T-helper 2 cell treated with Interferon-gamma antibody and Interleukin-4, amounts not matched to agents 5 μg/mL and 100 μg/mL, for 36 hours (primary cell): ENCODE measurements at regions not wholly inside any gene's neighbourhood (a gene's known extent, or its start where the extent isn't known, plus 50 kb on each side); places are given as distances from the start of the nearest gene placed in this dataset.

ENCODE experiments used
- DNase-seq: peaks from one replicate; pipeline ENCODE4 v3.0.0; 2021; ENCODE audit warnings: low spot score
- H3K27ac Mint-ChIP-seq: one replicate; pipeline ENCODE4 v1.8.0; 2021; ENCODE audit warnings: mild to moderate bottlenecking, mixed read lengths
- H3K27me3 Mint-ChIP-seq: one replicate; pipeline ENCODE4 v1.8.0; 2021; ENCODE audit warnings: low read depth, mixed read lengths
- H3K36me3 Mint-ChIP-seq: one replicate; pipeline ENCODE4 v1.8.0; 2021; ENCODE audit warnings: low read depth, mixed read lengths
- H3K4me1 Mint-ChIP-seq: one replicate; pipeline ENCODE4 v1.8.0; 2021; ENCODE audit warnings: low read depth, mixed read lengths
- H3K4me3 Mint-ChIP-seq: one replicate; pipeline ENCODE4 v1.8.0; 2022; ENCODE audit warnings: mild to moderate bottlenecking, moderate library complexity, mixed read lengths
- H3K9me3 Mint-ChIP-seq: one replicate; pipeline ENCODE4 v1.8.0; 2021; ENCODE audit warnings: mixed read lengths

DNA sequence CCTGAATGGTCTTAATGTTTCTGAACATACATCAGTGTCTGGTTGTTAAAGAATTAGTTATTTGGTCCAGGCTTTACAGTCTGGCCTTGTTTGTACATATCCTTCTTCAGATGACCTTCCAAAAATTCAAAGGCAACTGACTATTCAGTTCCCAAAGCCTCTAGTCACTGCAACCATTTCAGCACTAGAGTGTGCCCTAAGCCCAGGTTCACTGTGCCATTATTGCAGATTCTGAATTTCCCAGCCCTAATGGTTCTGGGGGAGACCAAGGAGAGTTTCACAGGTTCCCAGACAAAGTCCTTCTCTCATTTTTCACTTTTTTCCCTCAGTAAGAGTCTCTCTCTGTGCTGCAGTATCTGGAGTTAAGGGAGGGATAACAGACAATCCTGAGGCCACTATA, 235.8 kb downstream of the TRAM1L1 start:
- no peak overlapping the region for H3K27ac Mint-ChIP-seq
- no peak overlapping the region for H3K4me3 Mint-ChIP-seq
- H3K4me1 Mint-ChIP-seq: no peaks in the 10 kb centered on the region
- H3K36me3 Mint-ChIP-seq: no peaks in the 10 kb centered on the region
- peaks cover 4% of the 10 kb centered on the region for H3K9me3 Mint-ChIP-seq
- DNase-seq: no peak
- no peaks in the 10 kb centered on the region for H3K27me3 Mint-ChIP-seq

DNA sequence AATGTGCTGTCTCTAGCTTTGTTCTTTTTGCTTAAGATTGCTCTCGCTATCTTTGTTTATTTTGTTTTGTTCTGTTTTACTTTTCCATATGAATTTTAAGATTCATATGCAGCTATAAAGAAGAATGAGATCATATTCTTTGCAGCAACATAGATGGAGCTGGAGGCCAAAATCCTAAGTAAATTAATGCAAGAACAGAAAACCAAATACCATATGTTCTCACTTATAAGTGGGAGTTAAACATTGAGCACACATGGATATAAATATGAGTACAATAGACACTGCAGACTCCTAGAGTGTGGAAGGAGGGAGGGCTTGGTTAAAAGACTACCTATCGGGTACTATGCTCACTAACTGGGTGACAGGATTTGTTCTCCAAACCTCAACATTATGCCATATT, 237.8 kb downstream of the TRAM1L1 start:
- Mint-ChIP-seq H3K9me3 (peaks cover 4% of the 10 kb centered on the region), H3K36me3 (no peaks in the 10 kb centered on the region), H3K27ac (no peak overlapping the region), H3K4me3 (no peak overlapping the region), H3K27me3 (no peaks in the 10 kb centered on the region), H3K4me1 (no peaks in the 10 kb centered on the region)
- no peak for DNase-seq

DNA sequence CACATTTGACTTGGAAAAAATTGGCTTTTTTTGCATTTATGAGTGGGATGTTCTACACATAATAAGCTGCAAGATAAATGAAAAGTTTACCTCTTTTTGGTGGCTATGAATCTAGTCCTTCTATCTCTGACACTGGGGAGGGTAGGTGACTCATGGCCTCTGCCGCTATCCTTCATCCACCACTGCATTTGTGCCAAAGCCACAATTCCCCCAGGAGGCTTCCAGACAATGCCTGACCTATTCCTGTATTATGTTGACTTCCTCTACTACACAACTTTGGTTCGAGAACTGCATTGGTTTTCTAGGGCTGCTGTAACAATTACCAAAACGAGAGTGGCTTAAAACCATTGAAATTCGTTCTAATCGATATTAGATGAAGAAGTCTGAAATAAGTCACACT, 245.6 kb downstream of the TRAM1L1 start:
- H3K9me3 Mint-ChIP-seq: peaks cover 7% of the 10 kb centered on the region
- H3K36me3 Mint-ChIP-seq: no peaks in the 10 kb centered on the region
- no peaks in the 10 kb centered on the region for H3K4me1 Mint-ChIP-seq
- DNase-seq: no peak
- no peaks in the 10 kb centered on the region for H3K27me3 Mint-ChIP-seq
- H3K27ac Mint-ChIP-seq: no peak overlapping the region
- H3K4me3 Mint-ChIP-seq: no peak overlapping the region

DNA sequence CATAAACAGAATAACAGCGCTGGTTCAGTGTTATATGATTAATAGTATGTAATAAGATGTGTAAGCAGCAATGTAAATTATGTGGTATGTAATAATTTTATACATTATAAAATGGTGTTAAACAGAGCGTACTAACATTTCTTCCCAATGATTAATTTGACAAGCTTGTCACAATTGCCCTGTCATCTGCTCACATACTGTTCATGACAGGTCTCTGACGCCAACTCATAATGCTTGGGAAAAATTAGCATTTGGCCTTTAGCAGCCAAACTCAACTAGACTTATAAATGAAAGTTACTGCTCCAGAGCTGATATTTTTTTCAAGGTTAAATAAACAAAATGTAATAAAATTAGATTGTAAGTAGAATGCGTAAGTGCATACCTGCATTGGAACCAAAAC, 246.8 kb downstream of the TRAM1L1 start:
- H3K27me3 Mint-ChIP-seq: no peaks in the 10 kb centered on the region
- peaks cover 13% of the 10 kb centered on the region for H3K9me3 Mint-ChIP-seq
- H3K4me1 Mint-ChIP-seq: no peaks in the 10 kb centered on the region
- no peak for DNase-seq
- H3K27ac Mint-ChIP-seq: no peak overlapping the region
- no peaks in the 10 kb centered on the region for H3K36me3 Mint-ChIP-seq
- no peak overlapping the region for H3K4me3 Mint-ChIP-seq

DNA sequence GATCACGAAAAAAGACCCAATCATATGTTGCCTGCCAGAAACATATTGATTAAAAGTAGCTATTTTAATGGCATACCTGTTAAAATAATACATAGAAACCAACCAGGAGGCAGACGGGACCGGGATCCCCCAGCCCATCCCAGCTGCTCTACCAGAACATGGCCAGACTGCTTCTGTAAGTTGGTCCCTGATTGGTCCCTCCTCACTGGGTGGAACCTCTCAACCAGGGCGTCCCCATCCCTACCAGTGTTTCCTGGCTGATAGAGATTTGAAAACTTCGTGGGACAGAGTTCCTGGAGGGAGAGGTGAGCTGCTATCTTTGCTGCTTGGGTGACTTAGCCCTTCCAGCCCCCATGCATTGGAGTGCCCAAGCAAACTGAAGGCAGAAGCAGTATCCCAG, 256.2 kb downstream of the TRAM1L1 start:
- no peaks in the 10 kb centered on the region for H3K27me3 Mint-ChIP-seq
- H3K27ac Mint-ChIP-seq: no peak overlapping the region
- peaks cover 16% of the 10 kb centered on the region for H3K9me3 Mint-ChIP-seq

DNA sequence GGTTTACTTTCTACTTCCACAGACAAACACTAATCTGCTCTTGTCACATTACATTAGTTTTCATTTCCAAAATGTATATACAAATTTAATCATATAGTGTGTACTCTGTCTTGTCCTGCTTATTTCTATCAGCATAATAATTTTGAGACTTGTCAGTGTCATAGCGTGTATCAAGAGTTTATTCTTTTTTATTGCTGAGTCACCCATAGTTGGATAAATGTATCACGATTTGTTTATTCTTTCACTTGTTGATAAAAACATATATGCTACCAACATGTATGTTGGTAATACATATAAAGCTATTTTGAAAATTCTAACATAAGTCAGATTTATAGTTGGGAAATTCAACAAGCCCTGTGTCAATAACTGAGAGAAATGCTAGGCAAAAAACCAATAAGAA, 261.2 kb downstream of the TRAM1L1 start:
- Mint-ChIP-seq H3K4me3 (no peak overlapping the region), H3K27me3 (no peaks in the 10 kb centered on the region), H3K36me3 (no peaks in the 10 kb centered on the region), H3K9me3 (peaks cover 15% of the 10 kb centered on the region), H3K4me1 (no peaks in the 10 kb centered on the region), H3K27ac (no peak overlapping the region)
- DNase-seq: no peak

More for the DNA sequence above, 256.2 kb downstream of the TRAM1L1 start:
- DNase-seq: no peak
- H3K4me1 Mint-ChIP-seq: no peaks in the 10 kb centered on the region
- no peaks in the 10 kb centered on the region for H3K36me3 Mint-ChIP-seq
- no peak overlapping the region for H3K4me3 Mint-ChIP-seq

DNA sequence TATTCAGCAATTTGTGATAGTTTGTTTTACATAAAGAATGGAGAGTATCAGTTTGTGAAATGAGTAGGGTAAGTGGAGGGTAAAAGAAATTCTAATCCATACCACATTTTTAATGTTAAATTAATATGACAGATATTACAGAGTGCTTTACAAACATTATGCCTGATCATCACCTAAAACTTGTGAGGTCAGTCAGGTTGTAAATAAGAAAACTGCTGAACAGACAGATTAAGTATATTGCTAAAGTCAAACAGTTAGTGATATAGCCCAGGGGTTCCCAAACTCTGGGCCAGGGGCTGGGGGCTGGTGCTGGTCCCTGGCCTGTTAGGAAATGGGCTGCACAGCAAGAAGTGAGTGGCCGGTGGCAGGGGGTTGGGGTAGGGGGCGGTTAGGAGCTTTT, 273.6 kb downstream of the TRAM1L1 start:
- DNase-seq: no peak
- Mint-ChIP-seq H3K27me3 (no peaks in the 10 kb centered on the region), H3K4me1 (no peaks in the 10 kb centered on the region), H3K36me3 (no peaks in the 10 kb centered on the region), H3K9me3 (no peaks in the 10 kb centered on the region), H3K27ac (no peak overlapping the region), H3K4me3 (no peak overlapping the region)

DNA sequence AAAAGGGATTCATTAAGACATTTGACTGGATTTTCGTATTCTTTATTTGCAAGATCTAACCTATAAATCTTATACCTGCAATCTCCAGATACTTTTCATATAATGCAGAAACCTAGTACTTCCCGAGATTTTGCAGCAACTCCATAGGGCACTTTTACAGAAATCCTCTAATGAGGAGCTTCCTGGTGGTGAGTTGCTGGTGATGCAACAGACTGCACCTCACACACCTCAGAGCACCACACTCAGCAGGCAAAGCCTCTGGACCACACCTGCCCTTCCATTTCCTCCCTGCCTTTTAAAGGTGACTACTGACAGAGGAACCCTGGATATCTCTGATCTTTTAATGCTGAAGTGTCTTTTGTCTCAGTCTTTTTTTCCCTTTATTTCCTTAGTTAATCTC, 289.4 kb downstream of the TRAM1L1 start:
- no peak for DNase-seq
- Mint-ChIP-seq H3K27ac (no peak overlapping the region), H3K36me3 (no peaks in the 10 kb centered on the region), H3K9me3 (no peaks in the 10 kb centered on the region), H3K4me3 (no peak overlapping the region), H3K4me1 (no peaks in the 10 kb centered on the region), H3K27me3 (no peaks in the 10 kb centered on the region)

DNA sequence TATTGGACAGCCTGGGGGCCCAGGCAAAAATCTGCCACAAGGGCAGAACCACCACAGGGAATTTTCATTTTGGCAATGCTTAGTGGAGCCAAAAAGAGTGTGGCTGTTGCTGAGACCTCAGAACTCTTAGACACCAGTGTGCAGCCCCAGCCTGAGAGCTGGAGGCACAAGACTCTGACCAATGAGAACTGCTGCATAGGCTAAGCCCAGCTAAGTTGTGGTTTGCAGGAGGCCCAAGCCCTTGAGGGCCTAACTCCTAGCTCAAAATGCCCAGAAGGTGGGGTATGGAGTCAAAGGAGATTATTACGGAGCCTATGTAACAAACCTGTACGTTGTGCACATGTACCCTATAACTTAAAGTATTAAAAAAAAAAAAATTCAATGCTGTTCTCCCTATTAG, 296.7 kb downstream of the TRAM1L1 start:
- Mint-ChIP-seq H3K4me3 (no peak overlapping the region), H3K4me1 (no peaks in the 10 kb centered on the region), H3K27me3 (no peaks in the 10 kb centered on the region), H3K36me3 (no peaks in the 10 kb centered on the region), H3K27ac (no peak overlapping the region), H3K9me3 (no peaks in the 10 kb centered on the region)
- no peak for DNase-seq

DNA sequence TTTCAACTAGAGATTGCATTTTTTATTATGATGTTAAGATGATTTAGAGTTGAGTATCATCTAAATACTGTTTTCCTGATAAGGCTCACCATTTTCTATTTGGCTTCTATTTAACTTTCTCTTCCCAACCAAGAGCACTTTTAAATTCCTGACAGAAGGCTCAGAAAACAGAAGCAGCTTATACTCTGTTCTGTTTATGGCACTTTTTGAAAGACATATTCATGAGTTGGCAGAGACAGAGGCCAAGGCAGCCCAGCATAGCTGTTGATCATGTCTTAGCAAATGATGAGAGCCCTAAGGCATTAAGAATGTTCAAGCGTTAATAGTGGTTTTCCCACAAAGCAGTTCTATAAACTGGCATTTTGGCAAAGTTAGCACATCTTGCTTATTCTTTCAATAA, 330.3 kb downstream of the TRAM1L1 start:
- no peak for DNase-seq
- Mint-ChIP-seq H3K27me3 (no peaks in the 10 kb centered on the region), H3K4me1 (no peaks in the 10 kb centered on the region), H3K27ac (no peak overlapping the region), H3K9me3 (no peaks in the 10 kb centered on the region), H3K4me3 (no peak overlapping the region), H3K36me3 (no peaks in the 10 kb centered on the region)

DNA sequence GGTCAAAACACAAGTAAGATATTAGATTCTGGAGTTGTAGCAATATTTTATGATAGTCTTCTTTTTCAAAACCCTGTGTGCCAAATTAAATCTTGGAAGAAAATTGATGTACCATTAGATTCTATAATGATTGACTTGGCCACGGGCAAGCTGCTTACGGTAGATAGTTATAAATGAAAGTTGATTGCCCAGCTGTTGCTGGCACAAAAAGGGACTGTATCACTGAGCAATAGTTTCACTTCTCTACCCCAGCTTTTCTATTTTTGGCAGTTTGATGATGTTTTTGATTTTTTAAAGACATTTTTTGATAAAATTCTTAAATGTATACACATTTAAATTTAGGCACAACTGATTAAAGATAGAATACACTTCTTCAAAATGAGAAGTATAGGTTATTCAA, 333.3 kb downstream of the TRAM1L1 start:
- no peak overlapping the region for H3K4me3 Mint-ChIP-seq
- H3K27ac Mint-ChIP-seq: no peak overlapping the region
- H3K9me3 Mint-ChIP-seq: no peaks in the 10 kb centered on the region
- no peak for DNase-seq
- H3K36me3 Mint-ChIP-seq: no peaks in the 10 kb centered on the region
- H3K4me1 Mint-ChIP-seq: no peaks in the 10 kb centered on the region
- H3K27me3 Mint-ChIP-seq: no peaks in the 10 kb centered on the region

DNA sequence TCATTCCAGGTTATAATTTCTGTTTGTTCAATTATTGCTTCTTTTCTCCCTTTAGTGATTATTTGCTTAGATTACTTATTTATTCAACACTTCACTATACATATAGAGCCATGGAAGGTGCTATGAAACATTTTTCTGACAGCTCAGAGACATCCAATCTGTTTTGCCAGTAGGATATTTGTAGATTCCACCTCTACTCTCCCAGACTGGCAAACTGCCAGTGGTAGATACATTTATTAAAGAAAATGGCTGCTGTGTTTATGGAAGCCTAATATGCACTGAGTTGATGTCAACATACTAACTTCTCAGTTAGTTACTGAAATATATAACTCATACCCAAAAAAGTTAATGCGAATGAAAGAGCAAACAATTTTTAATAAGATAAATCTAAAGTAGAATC, 348.6 kb downstream of the TRAM1L1 start:
- Mint-ChIP-seq H3K36me3 (no peaks in the 10 kb centered on the region), H3K4me3 (no peak overlapping the region), H3K27ac (no peak overlapping the region), H3K9me3 (no peaks in the 10 kb centered on the region), H3K4me1 (no peaks in the 10 kb centered on the region), H3K27me3 (no peaks in the 10 kb centered on the region)
- DNase-seq: no peak

DNA sequence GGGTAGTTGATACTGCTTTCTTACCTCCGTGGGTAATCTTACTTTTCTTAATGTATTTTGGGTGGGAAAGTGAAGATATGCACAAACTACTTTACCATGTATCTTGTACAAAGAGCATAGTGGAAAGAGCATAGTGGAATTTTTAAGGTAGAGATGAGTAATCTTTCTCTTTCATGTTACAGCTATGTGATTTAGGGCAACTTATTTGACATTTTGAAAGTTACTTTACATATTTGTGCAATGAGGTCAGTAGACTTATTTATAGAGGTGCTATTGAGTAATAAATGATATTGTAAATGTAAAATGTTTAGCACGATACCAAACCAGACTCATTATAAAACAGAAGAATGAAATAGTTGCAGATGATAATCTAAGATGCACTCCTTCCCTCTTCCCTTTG, 351.2 kb downstream of the TRAM1L1 start:
- no peak for DNase-seq
- no peaks in the 10 kb centered on the region for H3K9me3 Mint-ChIP-seq
- H3K4me1 Mint-ChIP-seq: no peaks in the 10 kb centered on the region
- H3K36me3 Mint-ChIP-seq: no peaks in the 10 kb centered on the region
- H3K27ac Mint-ChIP-seq: no peak overlapping the region
- no peaks in the 10 kb centered on the region for H3K27me3 Mint-ChIP-seq
- H3K4me3 Mint-ChIP-seq: no peak overlapping the region

DNA sequence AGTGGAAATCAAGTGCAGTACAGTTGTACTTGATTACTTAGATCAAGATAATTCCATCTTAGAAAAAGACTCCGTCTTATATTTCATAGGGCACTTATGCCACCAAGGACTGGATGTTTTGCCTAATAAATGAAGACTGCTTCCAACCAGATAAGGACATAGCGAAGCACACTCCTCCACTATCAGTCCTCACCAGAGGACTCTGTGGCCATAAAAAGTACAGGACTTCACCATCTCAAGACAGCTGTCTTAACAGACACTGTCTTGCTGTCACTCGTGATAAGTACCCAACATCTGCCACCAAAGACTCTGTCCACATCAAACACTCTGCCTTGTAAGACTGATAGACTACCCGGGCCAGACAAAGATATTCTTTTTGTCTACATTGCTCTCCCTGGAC, 352.0 kb downstream of the TRAM1L1 start:
- H3K27me3 Mint-ChIP-seq: no peaks in the 10 kb centered on the region
- DNase-seq: no peak
- H3K27ac Mint-ChIP-seq: no peak overlapping the region
- H3K4me1 Mint-ChIP-seq: no peaks in the 10 kb centered on the region
- H3K36me3 Mint-ChIP-seq: no peaks in the 10 kb centered on the region
- H3K4me3 Mint-ChIP-seq: no peak overlapping the region
- H3K9me3 Mint-ChIP-seq: no peaks in the 10 kb centered on the region

DNA sequence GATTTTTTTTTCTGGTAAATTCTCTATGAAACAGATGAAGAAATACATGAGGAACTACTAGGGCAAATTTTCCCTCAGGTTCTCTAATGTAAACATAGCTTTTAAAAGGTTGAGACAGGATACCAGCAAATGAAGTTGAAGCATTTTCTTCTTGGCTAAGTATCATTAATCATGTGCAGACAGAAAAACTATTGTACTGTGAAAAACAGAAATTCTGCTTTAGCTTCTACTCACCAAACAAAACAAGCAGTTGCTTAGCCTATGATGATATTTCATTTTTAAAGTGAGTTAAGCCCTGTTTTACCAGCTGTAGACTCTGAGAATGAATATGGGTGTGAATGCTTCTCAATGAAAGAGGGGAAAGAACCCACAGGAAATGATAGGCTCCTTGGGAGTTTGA, 358.9 kb downstream of the TRAM1L1 start:
- no peak overlapping the region for H3K4me3 Mint-ChIP-seq
- DNase-seq: no peak
- H3K27me3 Mint-ChIP-seq: no peaks in the 10 kb centered on the region
- H3K4me1 Mint-ChIP-seq: peaks cover 2% of the 10 kb centered on the region
- no peaks in the 10 kb centered on the region for H3K9me3 Mint-ChIP-seq
- H3K27ac Mint-ChIP-seq: no peak overlapping the region
- no peaks in the 10 kb centered on the region for H3K36me3 Mint-ChIP-seq

DNA sequence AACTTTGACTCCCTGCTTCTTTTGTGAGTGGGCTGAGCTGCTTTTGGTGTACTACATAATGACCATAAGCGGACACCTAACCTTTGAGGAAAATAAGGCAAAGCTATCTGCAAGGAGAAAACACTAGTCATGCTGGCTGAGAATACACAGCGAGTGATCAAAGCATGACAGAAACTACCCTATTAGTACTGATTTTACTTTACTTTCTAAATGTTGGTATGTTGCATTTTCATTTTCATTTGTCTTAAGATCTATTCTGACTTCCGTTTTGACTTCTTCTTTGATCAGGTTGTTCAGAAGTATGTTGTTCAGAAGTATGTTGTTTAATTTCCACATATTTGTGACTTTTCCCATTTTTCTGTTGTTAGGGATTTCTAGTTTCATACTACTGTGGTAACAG, 361.1 kb downstream of the TRAM1L1 start:
- Mint-ChIP-seq H3K27ac (no peak overlapping the region), H3K36me3 (no peaks in the 10 kb centered on the region), H3K27me3 (no peaks in the 10 kb centered on the region), H3K4me3 (no peak overlapping the region), H3K9me3 (no peaks in the 10 kb centered on the region), H3K4me1 (peaks cover 2% of the 10 kb centered on the region)
- no peak for DNase-seq
